Peyer's patch (tissue), 4 donors: ENCODE measurements at regions not wholly inside any gene's neighbourhood (a gene's known extent, or its start where the extent isn't known, plus 50 kb on each side); places are given as distances from the start of the nearest gene placed in this dataset.

Experiments
- POLR2A ChIP-seq, 2 donors: fragments of 450-650 bp; IDR thresholded peaks; one replicate each; pipeline ENCODE4 v1.5.1; 2017; ENCODE audit warnings: antibody characterized with exemption in 2 of 2, mild to moderate bottlenecking in 2 of 2, moderate library complexity in 2 of 2
- TF ChIP-seq, protein P1 (sequence below), 6 experiments: fragments of 450-650 bp in 4 of 6; fragments of 200-600 bp in 2 of 6; sonication (generic) in 1 of 6; IDR thresholded peaks; one replicate each; pipeline ENCODE4 v1.5.1; 2017 to 2019; ENCODE audit warnings: antibody characterized with exemption in 6 of 6, mild to moderate bottlenecking in 3 of 6, moderate library complexity in 1 of 6

GRCh38 chr12:75646329-75647210 lies 135.2 kb upstream of the KRR1 start:
- TF ChIP-seq POLR2A (IDR thresholded peaks at IDR 0.05) = no peak
- TF ChIP-seq, protein P1, sequence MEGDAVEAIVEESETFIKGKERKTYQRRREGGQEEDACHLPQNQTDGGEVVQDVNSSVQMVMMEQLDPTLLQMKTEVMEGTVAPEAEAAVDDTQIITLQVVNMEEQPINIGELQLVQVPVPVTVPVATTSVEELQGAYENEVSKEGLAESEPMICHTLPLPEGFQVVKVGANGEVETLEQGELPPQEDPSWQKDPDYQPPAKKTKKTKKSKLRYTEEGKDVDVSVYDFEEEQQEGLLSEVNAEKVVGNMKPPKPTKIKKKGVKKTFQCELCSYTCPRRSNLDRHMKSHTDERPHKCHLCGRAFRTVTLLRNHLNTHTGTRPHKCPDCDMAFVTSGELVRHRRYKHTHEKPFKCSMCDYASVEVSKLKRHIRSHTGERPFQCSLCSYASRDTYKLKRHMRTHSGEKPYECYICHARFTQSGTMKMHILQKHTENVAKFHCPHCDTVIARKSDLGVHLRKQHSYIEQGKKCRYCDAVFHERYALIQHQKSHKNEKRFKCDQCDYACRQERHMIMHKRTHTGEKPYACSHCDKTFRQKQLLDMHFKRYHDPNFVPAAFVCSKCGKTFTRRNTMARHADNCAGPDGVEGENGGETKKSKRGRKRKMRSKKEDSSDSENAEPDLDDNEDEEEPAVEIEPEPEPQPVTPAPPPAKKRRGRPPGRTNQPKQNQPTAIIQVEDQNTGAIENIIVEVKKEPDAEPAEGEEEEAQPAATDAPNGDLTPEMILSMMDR (IDR thresholded peaks at IDR 0.05) = no peak
